ENCODE measurements at regions not wholly inside any gene's neighbourhood (a gene's known extent, or its start where the extent isn't known, plus 50 kb on each side); places are given as distances from the start of the nearest gene placed in this dataset.

GRCh38 chr11:134932761-134933160, 520.7 kb upstream of the B3GAT1 start (continued):
- no peak for TF ChIP-seq HMGXB4 (CRISPR knock-in tag; IDR thresholded peaks at IDR 0.05)
- TF ChIP-seq E2F1 (CRISPR knock-in tag; IDR thresholded peaks at IDR 0.05), result no peak
- no peak for TF ChIP-seq NFE2L1 (CRISPR knock-in tag; IDR thresholded peaks at IDR 0.05)
- TF ChIP-seq ZNF317 (CRISPR knock-in tag; IDR thresholded peaks at IDR 0.05; ENCODE audit: borderline replicate concordance, low read depth), result no peak
- no peak for TF ChIP-seq JUN (CRISPR knock-in tag; IDR thresholded peaks at IDR 0.05)
- no peak for TF ChIP-seq ZNF396 (CRISPR knock-in tag; IDR thresholded peaks at IDR 0.05; ENCODE audit: borderline replicate concordance)

- POLR2A ChIA-PET, result no interaction called here
- Mint-ChIP-seq H3K27ac (no peak overlapping the region), H3K4me1 (no peaks in the 10 kb centered on the region), H3K36me3 (0 out of 2 replicates have a peak, but pooled peaks cover 2% of the 10 kb centered on the region), H3K4me3 (no peak overlapping the region), H3K27me3 (ENCODE audit: low read depth) (no peaks in the 10 kb centered on the region; the same call in 1 of the 2 replicates), H3K9me3 (peaks cover 33% of the 10 kb centered on the region)
- DNase-seq (ENCODE audit: low spot score) (no peak), ATAC-seq (no peak)
- no peak for TF ChIP-seq NFYB (CRISPR knock-in tag; conservative IDR thresholded peaks at IDR 0.05; ENCODE audit: low read depth)
- TF ChIP-seq ATF2 (CRISPR knock-in tag; IDR thresholded peaks at IDR 0.05; ENCODE audit: borderline replicate concordance, low read depth), result no peak
- TF ChIP-seq ELF4 (CRISPR knock-in tag; IDR thresholded peaks at IDR 0.05; ENCODE audit: low read depth), result no peak
- TF ChIP-seq NR3C1 (CRISPR knock-in tag; conservative IDR thresholded peaks at IDR 0.05; ENCODE audit: low read depth), result no peak
- CTCF ChIA-PET, result no interaction called here
Measured at GRCh38 chr11:134925432-134925831, 513.4 kb upstream of the B3GAT1 start.

- DNase-seq (ENCODE audit: low spot score) (no peak), ATAC-seq (no peak)
- H3K27me3 Mint-ChIP-seq (ENCODE audit: low read depth), result no peaks in the 10 kb centered on the region; the same call in 1 of the 2 replicates
- 0 out of 2 replicates have a peak, but pooled peaks cover 2% of the 10 kb centered on the region for H3K36me3 Mint-ChIP-seq
- ChIA-PET CTCF (no interaction called here), POLR2A (no interaction called here)
- no peaks in the 10 kb centered on the region for H3K4me1 Mint-ChIP-seq
- H3K27ac Mint-ChIP-seq, result no peak overlapping the region
- TF ChIP-seq FOXP1 (CRISPR knock-in tag; IDR thresholded peaks at IDR 0.05; ENCODE audit: borderline replicate concordance) (no peak), MYBL2 (CRISPR knock-in tag; IDR thresholded peaks at IDR 0.05) (no peak), ZNF423 (CRISPR knock-in tag; IDR thresholded peaks at IDR 0.05) (no peak), USF1 (CRISPR knock-in tag; IDR thresholded peaks at IDR 0.05) (no peak), NR1H2 (CRISPR knock-in tag; IDR thresholded peaks at IDR 0.05) (no peak), GTF2I (CRISPR knock-in tag; conservative IDR thresholded peaks at IDR 0.05) (no peak), PRDM15 (CRISPR knock-in tag; IDR thresholded peaks at IDR 0.05) (no peak), OVOL2 (CRISPR knock-in tag; IDR thresholded peaks at IDR 0.05; ENCODE audit: borderline replicate concordance) (no peak), ZNF232 (CRISPR knock-in tag; IDR thresholded peaks at IDR 0.05) (no peak), ELF4 (CRISPR knock-in tag; IDR thresholded peaks at IDR 0.05; ENCODE audit: low read depth) (no peak), ZNF671 (CRISPR knock-in tag; IDR thresholded peaks at IDR 0.05) (no peak), TCF7 (CRISPR knock-in tag; IDR thresholded peaks at IDR 0.05; ENCODE audit: low read depth) (no peak), ATF6 (CRISPR knock-in tag; IDR thresholded peaks at IDR 0.05) (no peak)
- peaks cover 26% of the 10 kb centered on the region for H3K9me3 Mint-ChIP-seq
- H3K4me3 Mint-ChIP-seq, result no peak overlapping the region
Measured at GRCh38 chr11:134923441-134923840, 511.4 kb upstream of the B3GAT1 start.

Data from WTC11 (cell line).